ENCODE measurements at regions not wholly inside any gene's neighbourhood (a gene's known extent, or its start where the extent isn't known, plus 50 kb on each side); places are given as distances from the start of the nearest gene placed in this dataset.

DNA sequence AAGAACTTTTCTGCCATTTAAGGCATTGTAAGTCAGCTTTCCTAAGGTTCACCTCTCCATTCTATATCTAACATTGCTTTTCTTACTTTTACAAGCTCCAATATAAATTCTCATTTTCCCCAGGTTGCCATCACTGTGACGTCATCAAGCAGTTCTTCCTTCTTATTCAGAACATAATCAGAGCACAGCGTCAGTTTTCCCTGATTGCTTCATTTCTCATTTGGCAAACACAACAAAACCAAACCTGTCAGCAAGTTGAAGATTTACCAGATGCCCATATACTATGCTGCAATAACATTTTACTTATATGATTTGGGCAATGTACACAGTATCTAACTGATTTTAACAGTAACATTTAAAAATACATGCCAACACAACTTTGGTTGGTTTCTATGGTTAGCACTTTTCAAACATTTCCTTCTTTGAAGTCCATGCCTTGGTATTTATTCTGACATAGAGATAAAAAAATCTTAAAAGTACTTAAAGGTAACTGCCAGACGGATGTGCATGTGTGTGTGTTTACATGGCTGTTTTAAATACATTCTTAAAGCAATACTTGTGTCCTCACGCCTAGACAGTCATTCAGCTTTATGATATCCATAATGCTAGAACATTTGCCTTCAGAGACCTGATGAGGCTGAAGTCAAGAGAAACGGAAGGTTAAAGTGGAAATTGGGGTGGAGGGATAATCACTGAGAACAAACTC is 264.0 kb downstream of the KLF12 start:
- no peaks in the 10 kb centered on the region for H3K9me3 ChIP-seq (replicated peaks in 1 of 3)
- intact Hi-C loops (cut with DNase I), result no loop called here
- no peak overlapping the region for H3K27ac ChIP-seq
- 78 to 87% (median 83%) methylated on average over 5 of the region's 5 CpGs for WGBS, 4 donors
- no peaks in the 10 kb centered on the region for H3K27me3 ChIP-seq
- TF ChIP-seq, protein P1, sequence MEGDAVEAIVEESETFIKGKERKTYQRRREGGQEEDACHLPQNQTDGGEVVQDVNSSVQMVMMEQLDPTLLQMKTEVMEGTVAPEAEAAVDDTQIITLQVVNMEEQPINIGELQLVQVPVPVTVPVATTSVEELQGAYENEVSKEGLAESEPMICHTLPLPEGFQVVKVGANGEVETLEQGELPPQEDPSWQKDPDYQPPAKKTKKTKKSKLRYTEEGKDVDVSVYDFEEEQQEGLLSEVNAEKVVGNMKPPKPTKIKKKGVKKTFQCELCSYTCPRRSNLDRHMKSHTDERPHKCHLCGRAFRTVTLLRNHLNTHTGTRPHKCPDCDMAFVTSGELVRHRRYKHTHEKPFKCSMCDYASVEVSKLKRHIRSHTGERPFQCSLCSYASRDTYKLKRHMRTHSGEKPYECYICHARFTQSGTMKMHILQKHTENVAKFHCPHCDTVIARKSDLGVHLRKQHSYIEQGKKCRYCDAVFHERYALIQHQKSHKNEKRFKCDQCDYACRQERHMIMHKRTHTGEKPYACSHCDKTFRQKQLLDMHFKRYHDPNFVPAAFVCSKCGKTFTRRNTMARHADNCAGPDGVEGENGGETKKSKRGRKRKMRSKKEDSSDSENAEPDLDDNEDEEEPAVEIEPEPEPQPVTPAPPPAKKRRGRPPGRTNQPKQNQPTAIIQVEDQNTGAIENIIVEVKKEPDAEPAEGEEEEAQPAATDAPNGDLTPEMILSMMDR (IDR thresholded peaks at IDR 0.05), result no peak
- TF ChIP-seq POLR2A (IDR thresholded peaks at IDR 0.05), result no peak
- H3K4me1 ChIP-seq (replicated peaks in 1 of 2), result no peaks in the 10 kb centered on the region
- no peak for DNase-seq
- H3K4me3 ChIP-seq, result no peak overlapping the region
- H3K36me3 ChIP-seq (replicated peaks in 1 of 2), result no peaks in the 10 kb centered on the region

DNA sequence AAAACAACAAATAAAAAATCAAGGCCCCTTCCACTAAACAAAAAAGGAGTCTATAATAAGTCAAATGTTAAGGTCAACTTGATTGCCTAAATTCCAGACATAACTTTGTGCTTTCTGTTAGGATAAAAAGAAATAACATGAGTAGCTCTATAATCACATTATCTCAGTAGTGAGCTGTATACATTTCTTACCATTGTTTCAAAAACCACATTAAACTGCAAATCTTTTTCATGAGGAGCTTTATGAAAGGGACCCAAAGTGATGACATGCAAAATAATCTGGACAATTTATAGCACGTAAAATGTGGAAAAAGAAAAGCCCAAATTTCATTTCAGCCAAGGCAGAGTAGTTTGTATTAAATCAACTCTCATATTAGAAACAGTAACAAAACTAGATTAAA is 269.2 kb downstream of the KLF12 start:
- TF ChIP-seq, protein P1 (IDR thresholded peaks at IDR 0.05), result no peak
- TF ChIP-seq POLR2A (IDR thresholded peaks at IDR 0.05), result no peak
- Histone ChIP-seq H3K27ac (no peak overlapping the region), H3K9me3 (replicated peaks in 1 of 3) (peaks cover 0 to 4% (median 0%) of the 10 kb centered on the region in 3 donors), H3K4me3 (no peak overlapping the region), H3K27me3 (no peaks in the 10 kb centered on the region), H3K4me1 (replicated peaks in 1 of 2) (no peaks in the 10 kb centered on the region), H3K36me3 (replicated peaks in 1 of 2) (no peaks in the 10 kb centered on the region)
- WGBS, 4 donors, result 73 to 91% (median 83%) methylated on average over 1 of the region's 1 CpG
- DNase-seq, result no peak
- intact Hi-C loops (cut with DNase I), result no loop called here

DNA sequence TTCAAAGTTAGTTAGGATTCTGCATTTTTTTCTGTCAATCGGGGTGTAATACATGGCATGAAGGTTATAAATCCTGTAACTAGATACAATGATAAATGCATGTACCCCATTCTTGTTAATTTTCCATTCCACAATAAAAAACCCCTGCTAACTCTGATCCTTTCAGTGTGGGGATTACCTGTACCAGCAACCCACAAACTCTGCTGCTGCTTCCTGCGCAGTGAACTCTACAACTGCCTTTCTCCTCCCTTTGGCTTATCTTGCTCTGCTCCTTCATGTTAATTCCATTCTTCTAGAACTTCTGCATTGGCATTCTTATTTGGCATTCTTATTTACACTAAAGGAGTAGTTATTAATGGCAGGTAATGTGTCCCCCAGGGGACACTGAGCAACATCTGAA is 273.1 kb downstream of the KLF12 start:
- Histone ChIP-seq H3K4me1 (replicated peaks in 1 of 2) (no peaks in the 10 kb centered on the region), H3K9me3 (replicated peaks in 1 of 3) (peaks cover 0 to 4% (median 0%) of the 10 kb centered on the region in 3 donors), H3K36me3 (replicated peaks in 1 of 2) (no peaks in the 10 kb centered on the region), H3K27ac (no peak overlapping the region), H3K27me3 (no peaks in the 10 kb centered on the region), H3K4me3 (no peak overlapping the region)
- no peak for DNase-seq
- TF ChIP-seq POLR2A (IDR thresholded peaks at IDR 0.05), result no peak
- TF ChIP-seq, protein P1 (IDR thresholded peaks at IDR 0.05), result no peak
- WGBS, 4 donors, result 96 to 99% (median 97%) methylated on average over 2 of the region's 2 CpGs
- intact Hi-C loops (cut with DNase I), result no loop called here

DNA sequence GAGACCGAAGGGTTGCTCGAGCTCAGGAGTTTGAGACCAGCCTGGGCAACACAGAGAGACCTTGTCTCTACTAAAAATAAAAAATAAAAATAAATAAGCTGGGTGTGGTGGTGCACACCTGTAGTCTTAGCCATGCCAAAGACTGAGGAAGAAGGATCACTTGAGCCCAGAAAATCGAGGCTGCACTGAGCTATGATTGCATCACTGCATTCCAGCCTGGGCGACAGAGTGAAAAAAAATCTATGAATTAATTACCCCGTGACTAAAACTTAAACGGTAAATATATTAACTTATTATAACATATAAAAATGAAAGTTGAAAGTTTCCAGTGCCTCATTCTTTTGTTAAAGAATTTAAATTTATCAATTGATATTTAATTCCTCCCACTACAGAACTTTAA is 273.7 kb downstream of the KLF12 start:
- TF ChIP-seq, protein P1 (IDR thresholded peaks at IDR 0.05), result no peak
- H3K27me3 ChIP-seq, result no peaks in the 10 kb centered on the region
- no peaks in the 10 kb centered on the region for H3K36me3 ChIP-seq (replicated peaks in 1 of 2)
- no peaks in the 10 kb centered on the region for H3K4me1 ChIP-seq (replicated peaks in 1 of 2)
- WGBS, 4 donors, result 83 to 91% (median 90%) methylated on average over 6 of the region's 6 CpGs
- no peak overlapping the region for H3K27ac ChIP-seq
- no peak overlapping the region for H3K4me3 ChIP-seq
- intact Hi-C loops (cut with DNase I), result no loop called here
- DNase-seq, result no peak
- H3K9me3 ChIP-seq (replicated peaks in 1 of 3), result peaks cover 0 to 4% (median 0%) of the 10 kb centered on the region in 3 donors
